Coronary artery (tissue), 2 donors: ENCODE measurements at regions not wholly inside any gene's neighbourhood (a gene's known extent, or its start where the extent isn't known, plus 50 kb on each side); places are given as distances from the start of the nearest gene placed in this dataset.

Experiments
- DNase-seq: peaks from one replicate; pipeline ENCODE4 v3.0.0-alpha.2; 2017; ENCODE audit warnings: low spot score
- H3K27ac ChIP-seq, 2 donors: fragments of 200-600 bp; sonication (generic); one replicate each; pipeline ENCODE4 v1.5.1; 2016 to 2019
- H3K4me3 ChIP-seq: fragments of 200-600 bp; sonication (generic); 2 replicates; pipeline ENCODE4 v1.5.1; 2016; ENCODE audit warnings: mild to moderate bottlenecking, moderate library complexity
- CTCF ChIP-seq: fragments of 200-600 bp; sonication (generic); IDR thresholded peaks from one replicate; pipeline ENCODE4 v1.5.1; 2019; ENCODE audit warnings: antibody characterized with exemption

- H3K4me3 ChIP-seq = no peak overlapping the region
- no peak for TF ChIP-seq CTCF
- H3K27ac ChIP-seq = no peak overlapping the region
- DNase-seq = no peak
Measured at GRCh38 chr6:148211777-148212324, 130.8 kb upstream of the SASH1 start.

- Histone ChIP-seq H3K27ac (no peak overlapping the region), H3K4me3 (no peak overlapping the region)
- TF ChIP-seq CTCF = no peak
- DNase-seq = no peak
Measured at GRCh38 chr6:148212366-148212765, 130.3 kb upstream of the SASH1 start.

DNA sequence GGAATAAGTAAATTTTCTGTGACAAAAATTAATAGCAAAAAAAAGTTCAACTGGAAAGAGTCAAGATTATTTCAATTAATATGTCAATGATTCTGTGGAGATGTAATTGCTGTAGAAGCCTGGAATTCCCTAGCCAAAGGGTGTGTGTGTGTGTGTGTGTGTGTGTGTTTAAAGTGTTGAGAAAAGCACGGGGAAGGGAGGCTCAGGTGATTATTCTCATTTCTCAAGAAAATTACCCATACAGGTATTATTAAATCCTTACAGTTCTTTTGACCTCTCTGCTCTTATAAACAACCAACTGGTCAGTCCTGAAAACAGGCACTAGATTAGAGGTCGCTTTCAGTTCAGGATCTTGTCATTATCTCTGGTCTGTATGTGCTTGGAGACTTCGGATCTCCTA lies 129.3 kb upstream of the SASH1 start:
- DNase-seq = no peak
- no peak overlapping the region for H3K27ac ChIP-seq
- no peak for TF ChIP-seq CTCF
- H3K4me3 ChIP-seq = no peak overlapping the region

DNA sequence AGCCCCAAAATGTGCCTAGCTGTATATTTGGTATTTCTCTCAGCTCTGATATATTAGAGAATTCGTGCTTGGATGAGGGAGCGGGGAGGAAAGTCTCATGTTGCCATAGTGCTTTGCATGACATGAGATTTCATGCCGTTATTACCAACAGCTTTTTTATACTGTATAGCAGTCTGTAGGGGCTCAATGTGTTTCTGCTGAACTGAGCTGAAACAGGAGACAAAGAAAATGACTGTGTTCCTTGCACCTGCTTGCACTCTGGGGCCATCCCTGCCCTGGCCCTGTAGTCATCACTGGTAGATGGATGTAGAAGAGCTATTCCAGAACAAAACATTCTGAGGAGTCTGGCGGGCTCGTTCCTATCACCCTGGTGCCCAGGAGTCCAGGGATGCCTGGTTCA lies 128.0 kb upstream of the SASH1 start:
- DNase-seq = no peak
- TF ChIP-seq CTCF = no peak
- Histone ChIP-seq H3K4me3 (no peak overlapping the region), H3K27ac (no peak overlapping the region)

DNA sequence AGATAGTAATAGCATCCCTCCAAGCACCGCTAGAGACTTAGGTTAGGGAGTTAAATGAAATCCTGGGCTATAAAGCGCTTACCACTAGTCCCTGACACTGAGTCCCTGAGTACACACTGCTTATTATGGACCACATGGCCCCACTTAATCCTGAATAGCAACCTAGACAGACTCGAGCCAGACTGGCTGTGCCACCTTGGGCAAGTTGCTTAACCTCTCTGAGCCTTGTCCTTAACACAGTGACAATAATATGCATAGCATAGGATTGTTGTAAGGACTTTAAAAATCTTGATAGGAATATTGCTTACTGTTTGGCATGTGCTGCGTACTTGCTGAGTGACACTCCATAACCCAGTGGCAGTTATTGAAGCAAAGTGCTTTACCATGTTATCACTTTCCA lies 125.6 kb upstream of the SASH1 start:
- no peak for DNase-seq
- no peak for TF ChIP-seq CTCF
- Histone ChIP-seq H3K27ac (no peak overlapping the region), H3K4me3 (no peak overlapping the region)

DNA sequence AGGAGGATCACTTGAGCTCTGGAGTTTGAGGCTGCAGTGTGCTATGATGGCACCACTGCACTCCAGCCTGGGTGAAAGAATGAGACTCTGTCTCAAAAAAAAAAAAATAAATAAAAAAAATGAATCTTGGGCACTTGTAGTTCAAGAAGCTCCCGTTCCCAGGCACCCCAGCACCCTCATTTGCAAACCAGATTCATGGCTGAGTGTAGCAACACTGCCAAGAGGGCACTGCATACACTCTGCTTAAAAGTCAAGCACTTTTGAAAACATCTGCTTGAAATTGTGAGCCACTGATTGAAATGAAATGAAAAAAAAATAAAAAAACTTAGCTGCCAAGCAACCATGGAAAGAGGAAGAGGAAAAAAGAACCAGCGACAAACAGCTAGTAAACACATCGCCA lies 124.7 kb upstream of the SASH1 start:
- no peak for DNase-seq
- TF ChIP-seq CTCF = no peak
- Histone ChIP-seq H3K27ac (no peak overlapping the region), H3K4me3 (no peak overlapping the region)

- DNase-seq = no peak
- Histone ChIP-seq H3K4me3 (no peak overlapping the region), H3K27ac (peak overlapping the region in 1 of 2 donors; percentile 52)
- no peak for TF ChIP-seq CTCF
Measured at GRCh38 chr6:148218542-148219258, 123.9 kb upstream of the SASH1 start.
